Prostate gland (tissue), 2 donors: ENCODE measurements at regions not wholly inside any gene's neighbourhood (a gene's known extent, or its start where the extent isn't known, plus 50 kb on each side); places are given as distances from the start of the nearest gene placed in this dataset.

Source experiments
- POLR2A ChIP-seq: fragments of 450-650 bp; IDR thresholded peaks from one replicate; pipeline ENCODE4 v1.6.1; 2016; ENCODE audit warnings: antibody characterized with exemption, mild to moderate bottlenecking
- POLR2AphosphoS5 ChIP-seq: sonication (generic); formaldehyde crosslinking; IDR thresholded peaks from one replicate; pipeline ENCODE4 v1.6.1; 2017; ENCODE audit warnings: antibody characterized with exemption
- TF ChIP-seq, protein P1 (sequence below), 4 experiments: fragments of 200-600 bp in 2 of 4; fragments of 450-650 bp in 2 of 4; sonication (generic) in 2 of 4; IDR thresholded peaks; 1 replicate in 3 of 4; 2 replicates in 1 of 4; pipeline ENCODE4 v1.5.1; 2016 to 2019; ENCODE audit warnings: antibody characterized with exemption in 4 of 4, mild to moderate bottlenecking in 2 of 4, moderate library complexity in 2 of 4

DNA sequence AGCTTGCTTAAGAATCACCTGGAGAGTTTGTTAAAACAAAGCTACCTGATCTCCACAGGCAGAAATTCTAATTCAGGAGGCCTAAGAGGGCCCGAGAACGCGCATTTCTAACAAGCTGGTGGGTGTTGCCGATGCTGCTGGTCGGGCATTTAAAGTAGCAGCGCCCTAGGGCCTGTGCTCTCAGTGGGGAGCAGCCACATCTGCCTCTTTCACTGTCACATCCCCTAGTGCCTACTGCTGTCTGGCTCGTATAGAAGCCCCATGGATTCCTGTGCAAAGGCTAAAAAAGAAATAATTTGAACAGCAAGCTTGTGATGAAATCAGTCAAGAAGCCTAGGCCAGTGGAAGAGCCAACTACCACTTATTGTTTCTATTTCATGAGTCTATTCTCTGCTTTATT lies 126.7 kb upstream of the SMIM21 start:
- TF ChIP-seq, protein P1, sequence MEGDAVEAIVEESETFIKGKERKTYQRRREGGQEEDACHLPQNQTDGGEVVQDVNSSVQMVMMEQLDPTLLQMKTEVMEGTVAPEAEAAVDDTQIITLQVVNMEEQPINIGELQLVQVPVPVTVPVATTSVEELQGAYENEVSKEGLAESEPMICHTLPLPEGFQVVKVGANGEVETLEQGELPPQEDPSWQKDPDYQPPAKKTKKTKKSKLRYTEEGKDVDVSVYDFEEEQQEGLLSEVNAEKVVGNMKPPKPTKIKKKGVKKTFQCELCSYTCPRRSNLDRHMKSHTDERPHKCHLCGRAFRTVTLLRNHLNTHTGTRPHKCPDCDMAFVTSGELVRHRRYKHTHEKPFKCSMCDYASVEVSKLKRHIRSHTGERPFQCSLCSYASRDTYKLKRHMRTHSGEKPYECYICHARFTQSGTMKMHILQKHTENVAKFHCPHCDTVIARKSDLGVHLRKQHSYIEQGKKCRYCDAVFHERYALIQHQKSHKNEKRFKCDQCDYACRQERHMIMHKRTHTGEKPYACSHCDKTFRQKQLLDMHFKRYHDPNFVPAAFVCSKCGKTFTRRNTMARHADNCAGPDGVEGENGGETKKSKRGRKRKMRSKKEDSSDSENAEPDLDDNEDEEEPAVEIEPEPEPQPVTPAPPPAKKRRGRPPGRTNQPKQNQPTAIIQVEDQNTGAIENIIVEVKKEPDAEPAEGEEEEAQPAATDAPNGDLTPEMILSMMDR (IDR thresholded peaks at IDR 0.05): no peak
- TF ChIP-seq POLR2A: no peak
- TF ChIP-seq POLR2AphosphoS5: no peak
